ENCODE measurements at regions not wholly inside any gene's neighbourhood (a gene's known extent, or its start where the extent isn't known, plus 50 kb on each side); places are given as distances from the start of the nearest gene placed in this dataset.
A peak's percentile ranks its signal among the peaks of the same experiment; 100 is the strongest.

- Histone ChIP-seq H3K27me3 (no peaks in the 10 kb centered on the region), H3K9me3 (ENCODE audit: low read depth) (no peaks in the 10 kb centered on the region), H4K20me1 (ENCODE audit: insufficient read depth, poor library complexity, severe bottlenecking) (no peaks in the 10 kb centered on the region), H3K4me3 (no peak overlapping the region), H3K9me2 (replicated peaks; ENCODE audit: insufficient read depth) (no peaks in the 10 kb centered on the region), H3K36me3 (replicated peaks; ENCODE audit: insufficient read depth, low read depth) (no peaks in the 10 kb centered on the region), H3K79me2 (no peaks in the 10 kb centered on the region), H3K27ac (no peak overlapping the region), H3K4me1 (ENCODE audit: insufficient read depth) (no peaks in the 10 kb centered on the region), H2AFZ (no peak overlapping the region), H3K4me2 (no peak overlapping the region)
- WGBS (ENCODE audit: low lambda C conversion rate, missing lambda C conversion rate), result 94% methylated on average over 1 of the region's 1 CpG
- no peak for DNase-seq (ENCODE audit: low spot score)
- no peak for TF ChIP-seq EZH2phosphoT487 (IDR thresholded peaks at IDR 0.05; ENCODE audit: low read depth, severe bottlenecking, unreplicated experiment)
- no peak for TF ChIP-seq CTCF (IDR thresholded peaks at IDR 0.05; ENCODE audit: poor library complexity)
- no peak for TF ChIP-seq EZH2 (IDR thresholded peaks at IDR 0.05; ENCODE audit: borderline replicate concordance)
Observed at GRCh38 chr3:103927896-103928295, 1438.8 kb upstream of the ALCAM start.

- H3K36me3 ChIP-seq (replicated peaks; ENCODE audit: insufficient read depth, low read depth), result no peaks in the 10 kb centered on the region
- H3K9me3 ChIP-seq (ENCODE audit: low read depth), result no peaks in the 10 kb centered on the region
- no peak for TF ChIP-seq EZH2 (IDR thresholded peaks at IDR 0.05; ENCODE audit: borderline replicate concordance)
- TF ChIP-seq CTCF (IDR thresholded peaks at IDR 0.05; ENCODE audit: poor library complexity), result no peak
- no peak for TF ChIP-seq EZH2phosphoT487 (IDR thresholded peaks at IDR 0.05; ENCODE audit: low read depth, severe bottlenecking, unreplicated experiment)
- no peak overlapping the region for H3K4me3 ChIP-seq
- H3K9me2 ChIP-seq (replicated peaks; ENCODE audit: insufficient read depth), result no peaks in the 10 kb centered on the region
- H3K79me2 ChIP-seq, result no peaks in the 10 kb centered on the region
- no peak overlapping the region for H3K4me2 ChIP-seq
- H4K20me1 ChIP-seq (ENCODE audit: insufficient read depth, poor library complexity, severe bottlenecking), result no peaks in the 10 kb centered on the region
- no peak for DNase-seq (ENCODE audit: low spot score)
- H3K4me1 ChIP-seq (ENCODE audit: insufficient read depth), result no peaks in the 10 kb centered on the region
- no peaks in the 10 kb centered on the region for H3K27me3 ChIP-seq
- no peak overlapping the region for H3K27ac ChIP-seq
- no peak overlapping the region for H2AFZ ChIP-seq
Observed at GRCh38 chr3:103937094-103937493, 1429.6 kb upstream of the ALCAM start.

DNA sequence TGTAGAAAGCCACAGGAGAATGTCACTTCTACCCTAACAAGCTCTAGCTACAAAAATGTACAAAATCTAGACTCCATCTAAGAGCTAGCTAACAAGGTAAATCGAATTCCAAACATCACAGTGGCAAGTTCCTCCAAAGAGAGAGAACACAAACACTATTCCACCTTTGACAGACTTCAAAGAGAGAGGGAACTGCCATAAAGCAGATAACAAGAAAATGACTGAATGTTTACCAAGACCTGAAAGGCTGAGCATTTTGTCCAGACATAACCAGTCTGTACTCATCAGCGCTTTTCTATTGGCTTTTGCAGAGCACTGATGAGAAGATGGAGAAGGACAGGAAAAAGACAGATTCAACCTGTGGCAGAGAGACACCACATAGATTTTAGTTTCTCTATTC is 1419.6 kb upstream of the ALCAM start:
- Histone ChIP-seq H2AFZ (no peak overlapping the region), H3K4me1 (ENCODE audit: insufficient read depth) (no peaks in the 10 kb centered on the region), H3K9me2 (replicated peaks; ENCODE audit: insufficient read depth) (no peaks in the 10 kb centered on the region), H3K79me2 (no peaks in the 10 kb centered on the region), H3K4me2 (no peak overlapping the region), H3K27me3 (no peaks in the 10 kb centered on the region), H4K20me1 (ENCODE audit: insufficient read depth, poor library complexity, severe bottlenecking) (no peaks in the 10 kb centered on the region), H3K36me3 (replicated peaks; ENCODE audit: insufficient read depth, low read depth) (no peaks in the 10 kb centered on the region), H3K9me3 (ENCODE audit: low read depth) (no peaks in the 10 kb centered on the region), H3K4me3 (no peak overlapping the region), H3K27ac (no peak overlapping the region)
- no peak for TF ChIP-seq CTCF (IDR thresholded peaks at IDR 0.05; ENCODE audit: poor library complexity)
- TF ChIP-seq EZH2phosphoT487 (IDR thresholded peaks at IDR 0.05; ENCODE audit: low read depth, severe bottlenecking, unreplicated experiment), result no peak
- DNase-seq (ENCODE audit: low spot score), result peak; percentile 6
- 38% methylated on average over 2 of the region's 2 CpGs for WGBS (ENCODE audit: low lambda C conversion rate, missing lambda C conversion rate)

GRCh38 chr3:103949693-103950092 is 1417.0 kb upstream of the ALCAM start:
- TF ChIP-seq EZH2 (IDR thresholded peaks at IDR 0.05; ENCODE audit: borderline replicate concordance), result no peak
- no peak for TF ChIP-seq EZH2phosphoT487 (IDR thresholded peaks at IDR 0.05; ENCODE audit: low read depth, severe bottlenecking, unreplicated experiment)
- no peak for TF ChIP-seq CTCF (IDR thresholded peaks at IDR 0.05; ENCODE audit: poor library complexity)
- DNase-seq (ENCODE audit: low spot score), result no peak
- Histone ChIP-seq H3K27ac (no peak overlapping the region), H3K4me1 (ENCODE audit: insufficient read depth) (no peaks in the 10 kb centered on the region), H3K4me3 (no peak overlapping the region), H3K27me3 (no peaks in the 10 kb centered on the region), H3K4me2 (no peak overlapping the region), H3K9me3 (ENCODE audit: low read depth) (no peaks in the 10 kb centered on the region), H3K9me2 (replicated peaks; ENCODE audit: insufficient read depth) (no peaks in the 10 kb centered on the region), H3K79me2 (no peaks in the 10 kb centered on the region), H2AFZ (no peak overlapping the region), H4K20me1 (ENCODE audit: insufficient read depth, poor library complexity, severe bottlenecking) (no peaks in the 10 kb centered on the region), H3K36me3 (replicated peaks; ENCODE audit: insufficient read depth, low read depth) (no peaks in the 10 kb centered on the region)
- WGBS (ENCODE audit: low lambda C conversion rate, missing lambda C conversion rate), result 58% methylated on average over 1 of the region's 1 CpG
